Activated T-cell treated with anti-CD3 and anti-CD28 coated beads, Interleukin-2, amount 50 U/mL, for 72 hours (primary cell): ENCODE measurements at regions not wholly inside any gene's neighbourhood (a gene's known extent, or its start where the extent isn't known, plus 50 kb on each side); places are given as distances from the start of the nearest gene placed in this dataset.

Source experiments
- ATAC-seq, 2 donors: fragments of 150-1000 bp; cut with Tn5 transposase; replicated peaks in 1 of 2; 2 replicates each; pipeline ENCODE4 v1.10.0; 2021; ENCODE audit warnings: moderate library complexity in 2 of 2, mild to moderate bottlenecking in 1 of 2
- DNase-seq, 2 donors: peaks; one replicate each; pipeline ENCODE4 v3.0.0; 2021 to 2022; ENCODE audit warnings: mixed read lengths in 1 of 2
- H3K27ac Mint-ChIP-seq: one replicate; pipeline ENCODE4 v1.8.0; 2022; ENCODE audit warnings: mild to moderate bottlenecking, moderate library complexity, mixed read lengths
- H3K27me3 Mint-ChIP-seq: one replicate; pipeline ENCODE4 v1.8.0; 2022; ENCODE audit warnings: low read depth, mixed read lengths
- H3K36me3 Mint-ChIP-seq, 2 donors: one replicate each; pipeline ENCODE4 v1.8.0; 2022; ENCODE audit warnings: mixed read lengths in 2 of 2, mild to moderate bottlenecking in 1 of 2; ENCODE audit not compliant: insufficient read depth in 2 of 2
- H3K4me1 Mint-ChIP-seq: one replicate; pipeline ENCODE4 v1.8.0; 2022; ENCODE audit warnings: low read depth, mixed read lengths
- H3K4me3 Mint-ChIP-seq, 2 donors: one replicate each; pipeline ENCODE4 v1.8.0; 2022; ENCODE audit warnings: mild to moderate bottlenecking in 2 of 2, mixed read lengths in 2 of 2, moderate library complexity in 2 of 2
- H3K9me3 Mint-ChIP-seq, 2 donors: one replicate each; pipeline ENCODE4 v1.8.0; 2022; ENCODE audit warnings: mixed read lengths in 2 of 2

DNA sequence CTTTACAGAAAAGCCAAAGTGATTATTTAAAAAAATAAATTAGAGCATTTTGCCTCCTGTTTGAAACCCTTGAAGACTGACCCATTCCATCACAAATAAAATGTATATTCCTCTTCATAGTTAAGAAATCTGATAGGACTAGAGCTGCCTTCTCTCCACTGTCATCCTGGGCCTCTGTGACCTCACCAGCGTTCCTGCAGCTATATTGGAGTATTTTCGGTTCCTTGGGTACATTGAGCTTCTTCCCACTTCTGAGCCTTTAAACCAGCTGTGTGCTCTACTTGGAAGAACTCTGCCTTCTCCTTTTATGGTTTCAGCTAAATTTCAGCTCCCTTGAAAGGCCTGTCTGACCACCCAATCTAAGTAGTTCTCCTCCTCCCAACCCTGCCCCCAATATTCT, 99.1 kb upstream of the ABCA1 start:
- DNase-seq, result no peak
- no peak overlapping the region for H3K4me3 Mint-ChIP-seq
- no peaks in the 10 kb centered on the region for H3K36me3 Mint-ChIP-seq
- no peaks in the 10 kb centered on the region for H3K4me1 Mint-ChIP-seq
- no peaks in the 10 kb centered on the region for H3K27me3 Mint-ChIP-seq
- ATAC-seq, result no peak
- H3K27ac Mint-ChIP-seq, result no peak overlapping the region
- peaks cover 0 to 2% of the 10 kb centered on the region in 2 donors for H3K9me3 Mint-ChIP-seq

DNA sequence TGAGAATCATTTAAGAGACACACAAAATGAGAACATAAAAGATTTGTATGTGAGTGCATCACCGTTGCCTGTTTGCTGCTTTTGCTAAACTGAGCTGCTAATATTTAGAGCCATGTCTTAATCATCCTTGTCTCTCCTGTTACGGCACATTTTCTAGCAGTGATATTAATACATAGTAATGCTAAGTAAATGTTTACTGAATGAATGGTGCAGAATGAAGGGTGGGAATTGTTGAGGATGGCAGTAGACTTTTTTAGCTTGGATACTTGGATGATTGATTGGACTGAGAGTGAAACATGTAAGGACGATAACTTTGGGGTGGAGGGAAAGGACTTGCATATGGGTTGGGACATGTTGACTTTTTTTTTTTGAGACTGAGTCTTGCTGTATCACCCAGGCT, 102.3 kb upstream of the ABCA1 start:
- Mint-ChIP-seq H3K4me3 (no peak overlapping the region), H3K4me1 (no peaks in the 10 kb centered on the region), H3K9me3 (peaks cover 0 to 2% of the 10 kb centered on the region in 2 donors), H3K27ac (no peak overlapping the region), H3K36me3 (peaks cover 1 to 3% of the 10 kb centered on the region in 2 donors), H3K27me3 (no peaks in the 10 kb centered on the region)
- DNase-seq (no peak), ATAC-seq (no peak)

DNA sequence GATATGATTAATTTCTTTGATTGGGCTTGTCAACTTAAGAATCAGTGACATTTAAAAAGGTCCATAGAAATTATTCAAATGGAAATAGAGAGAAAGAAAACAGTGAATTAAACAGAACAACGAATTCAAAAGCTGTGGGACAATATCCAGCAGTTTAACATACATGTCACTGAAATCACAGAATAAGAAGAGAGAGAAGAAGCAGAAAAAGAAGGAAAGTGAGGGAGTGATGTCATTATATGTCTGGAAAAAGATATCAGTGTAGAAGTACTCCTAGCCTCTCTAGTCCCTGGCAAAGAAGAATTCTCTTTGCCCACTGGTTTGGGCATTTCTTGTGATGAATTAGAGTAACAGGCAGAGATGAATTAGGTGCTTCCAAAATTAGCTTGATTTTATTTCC, 109.2 kb upstream of the ABCA1 start:
- Mint-ChIP-seq H3K4me3 (no peak overlapping the region), H3K27ac (no peak overlapping the region), H3K36me3 (peaks cover 3 to 8% of the 10 kb centered on the region in 2 donors), H3K9me3 (peaks cover 0 to 2% of the 10 kb centered on the region in 2 donors), H3K27me3 (no peaks in the 10 kb centered on the region), H3K4me1 (no peaks in the 10 kb centered on the region)
- DNase-seq (no peak), ATAC-seq (no peak)

DNA sequence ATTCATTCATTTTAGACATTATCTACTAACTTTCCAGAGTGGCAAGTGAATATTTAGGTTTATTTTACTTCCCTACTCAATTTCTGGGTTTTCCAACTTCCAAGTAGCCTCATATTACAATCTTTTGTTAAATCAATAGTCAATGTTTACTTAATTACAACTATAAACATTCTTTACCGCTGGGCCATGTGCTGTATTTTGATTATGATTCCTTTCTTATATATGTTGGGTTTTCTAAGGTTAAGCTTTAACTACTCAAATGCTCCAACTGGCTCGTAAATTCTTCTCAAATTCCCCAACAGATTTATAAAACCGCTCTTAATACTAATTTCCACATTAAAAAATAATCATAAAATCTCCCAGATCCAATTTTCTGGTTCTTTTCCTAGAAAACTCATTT, 110.1 kb upstream of the ABCA1 start:
- no peak overlapping the region for H3K27ac Mint-ChIP-seq
- ATAC-seq, result no peak
- H3K4me3 Mint-ChIP-seq, result no peak overlapping the region
- H3K36me3 Mint-ChIP-seq, result peaks cover 3 to 8% of the 10 kb centered on the region in 2 donors
- no peak for DNase-seq
- no peaks in the 10 kb centered on the region for H3K4me1 Mint-ChIP-seq
- peaks cover 0 to 2% of the 10 kb centered on the region in 2 donors for H3K9me3 Mint-ChIP-seq
- H3K27me3 Mint-ChIP-seq, result no peaks in the 10 kb centered on the region

DNA sequence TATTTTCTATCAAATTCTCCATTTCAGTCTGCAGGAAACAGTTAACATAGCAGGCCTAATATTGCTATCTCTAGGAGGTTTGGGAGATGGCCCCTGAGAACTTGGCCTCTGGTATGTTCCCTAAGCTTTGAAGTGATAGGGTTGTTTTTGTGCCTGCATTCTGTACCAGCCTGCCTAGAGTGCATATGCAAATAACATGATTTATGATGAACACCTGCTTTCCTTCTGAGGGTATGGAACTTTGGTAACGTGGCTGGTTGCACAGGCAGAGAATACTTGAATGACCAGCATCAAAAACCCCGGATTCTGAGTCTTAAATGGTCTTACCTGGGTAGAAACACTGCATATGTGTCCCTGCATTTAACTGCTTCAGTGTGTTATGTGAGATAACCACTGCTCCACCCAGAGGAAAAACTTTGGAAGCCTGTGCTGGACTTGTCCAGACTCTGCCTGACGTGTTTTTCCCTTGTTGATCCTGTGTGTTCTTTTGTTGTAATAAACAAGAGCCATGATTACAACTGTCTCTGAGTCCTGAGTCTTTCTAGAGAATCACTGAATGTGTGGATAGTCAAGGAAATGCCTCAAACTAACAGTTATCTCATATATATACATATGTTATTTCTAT, 111.3 kb upstream of the ABCA1 start:
- no peak for DNase-seq
- no peak overlapping the region for H3K27ac Mint-ChIP-seq
- H3K4me3 Mint-ChIP-seq, result no peak overlapping the region
- peaks cover 2 to 5% of the 10 kb centered on the region in 2 donors for H3K36me3 Mint-ChIP-seq
- ATAC-seq, result no peak
- peaks cover 0 to 2% of the 10 kb centered on the region in 2 donors for H3K9me3 Mint-ChIP-seq
- H3K27me3 Mint-ChIP-seq, result peaks cover 1% of the 10 kb centered on the region
- H3K4me1 Mint-ChIP-seq, result no peaks in the 10 kb centered on the region

DNA sequence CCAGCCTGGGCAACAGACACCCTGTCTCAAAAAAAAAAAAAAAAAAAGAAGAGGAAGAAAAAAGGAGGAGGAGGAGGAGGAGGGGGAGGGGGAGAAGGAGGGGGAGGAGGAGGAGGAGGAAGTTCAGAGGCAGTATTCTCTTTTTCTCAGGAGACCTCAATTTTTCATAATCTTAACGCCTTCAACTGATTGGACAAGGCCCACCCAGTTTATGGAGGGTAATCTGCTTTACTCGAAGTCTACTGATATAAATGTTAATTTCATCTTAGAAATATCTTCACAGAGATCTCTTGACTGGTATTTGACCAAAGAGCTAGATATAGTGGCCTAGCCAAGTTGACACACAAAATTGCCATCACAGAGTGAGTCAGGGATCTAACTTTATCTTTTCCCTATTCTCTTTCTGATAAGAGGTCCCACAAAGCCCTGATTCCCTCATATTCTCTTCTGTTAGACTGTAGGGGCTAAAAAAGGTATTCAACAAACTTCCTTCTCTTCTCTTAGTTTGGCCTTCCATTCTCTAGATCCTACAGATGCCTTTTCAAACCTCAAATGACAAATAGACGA, 115.5 kb upstream of the ABCA1 start:
- no peak for ATAC-seq
- H3K27me3 Mint-ChIP-seq, result peaks cover 12% of the 10 kb centered on the region
- no peaks in the 10 kb centered on the region for H3K9me3 Mint-ChIP-seq
- H3K4me1 Mint-ChIP-seq, result no peaks in the 10 kb centered on the region
- no peak overlapping the region for H3K27ac Mint-ChIP-seq
- no peak overlapping the region for H3K4me3 Mint-ChIP-seq
- DNase-seq, result no peak
- H3K36me3 Mint-ChIP-seq, result no peaks in the 10 kb centered on the region

DNA sequence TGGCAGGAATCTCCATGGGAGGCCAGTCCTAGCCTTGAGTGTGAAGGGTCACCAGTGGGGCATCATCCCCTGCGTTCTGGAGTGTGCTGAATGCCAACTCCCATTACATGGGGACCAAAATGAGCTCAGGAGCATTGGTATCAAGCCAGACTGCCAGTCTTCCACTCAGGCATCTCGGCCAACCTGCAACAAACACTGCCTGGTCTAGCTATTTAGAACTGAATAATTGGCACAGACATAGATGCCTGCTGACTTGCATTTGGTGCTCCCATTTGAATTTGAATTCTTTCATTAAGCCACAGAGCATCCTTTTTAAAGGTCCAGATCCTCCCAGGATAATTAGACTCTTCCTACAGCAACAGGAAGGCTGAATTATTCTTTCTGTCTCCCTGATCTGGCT, 116.6 kb upstream of the ABCA1 start:
- H3K4me3 Mint-ChIP-seq, result no peak overlapping the region
- H3K27me3 Mint-ChIP-seq, result peaks cover 12% of the 10 kb centered on the region
- no peaks in the 10 kb centered on the region for H3K9me3 Mint-ChIP-seq
- no peaks in the 10 kb centered on the region for H3K4me1 Mint-ChIP-seq
- no peaks in the 10 kb centered on the region for H3K36me3 Mint-ChIP-seq
- H3K27ac Mint-ChIP-seq, result no peak overlapping the region
- DNase-seq (no peak), ATAC-seq (no peak)

DNA sequence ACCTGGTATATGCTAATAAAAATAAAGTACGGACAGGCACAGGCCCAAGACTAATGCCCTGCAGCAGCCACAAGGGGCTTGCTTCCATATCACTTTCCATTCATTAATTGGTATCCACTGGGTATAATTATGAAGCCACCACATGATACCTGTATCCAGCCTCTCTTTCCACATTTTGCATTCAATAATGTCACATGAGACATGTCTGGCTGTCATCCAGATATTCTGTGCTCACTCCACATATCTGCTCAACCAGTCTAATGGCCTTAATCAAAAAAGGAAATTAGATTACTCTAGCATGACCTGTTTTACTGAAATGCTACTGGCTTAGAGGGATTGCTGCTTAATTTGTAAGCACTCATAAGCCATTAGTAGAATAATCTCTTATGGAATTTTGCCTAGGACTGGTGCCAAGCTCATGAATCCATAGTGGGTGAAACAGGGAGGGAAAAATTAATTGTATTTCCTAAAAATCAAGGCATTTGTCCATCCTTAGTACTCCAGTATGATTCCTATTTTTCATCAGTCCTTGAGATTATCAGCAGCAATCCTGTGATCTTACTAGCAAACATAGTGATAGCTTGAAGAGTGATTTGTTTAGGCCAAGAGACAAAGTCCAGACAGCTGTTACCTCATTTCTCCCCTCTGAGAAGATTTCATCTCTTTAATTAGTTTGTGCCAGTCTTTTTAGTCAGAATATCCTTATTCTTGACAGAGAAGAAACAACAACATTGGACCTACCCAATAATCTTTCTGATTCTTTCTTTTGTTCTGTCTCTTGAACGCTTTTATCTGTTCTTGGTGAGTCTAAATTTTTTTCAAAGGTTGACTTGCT, 119.2 kb upstream of the ABCA1 start:
- Mint-ChIP-seq H3K27ac (no peak overlapping the region), H3K9me3 (no peaks in the 10 kb centered on the region), H3K36me3 (no peaks in the 10 kb centered on the region), H3K4me3 (no peak overlapping the region), H3K27me3 (peaks cover 12% of the 10 kb centered on the region), H3K4me1 (peaks cover 15% of the 10 kb centered on the region)
- DNase-seq (no peak), ATAC-seq (no peak)

DNA sequence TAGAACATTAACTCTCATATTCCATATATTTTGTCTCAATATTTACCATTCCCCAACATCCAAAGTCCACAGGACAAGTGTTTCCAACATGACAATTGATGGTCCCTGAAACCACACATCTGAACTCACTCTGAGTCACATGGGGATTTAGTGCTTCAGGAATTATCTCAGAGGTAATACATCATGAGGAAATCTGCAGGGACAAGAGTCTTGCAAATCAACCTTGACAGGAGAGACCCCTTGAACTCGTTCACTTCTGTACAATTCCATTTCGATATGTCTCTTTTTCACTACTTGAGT, 119.7 kb upstream of the ABCA1 start:
- Mint-ChIP-seq H3K36me3 (no peaks in the 10 kb centered on the region), H3K9me3 (no peaks in the 10 kb centered on the region), H3K27me3 (peaks cover 12% of the 10 kb centered on the region), H3K4me3 (no peak overlapping the region), H3K4me1 (peaks cover 21% of the 10 kb centered on the region), H3K27ac (no peak overlapping the region)
- ATAC-seq (no peak), DNase-seq (no peak)

DNA sequence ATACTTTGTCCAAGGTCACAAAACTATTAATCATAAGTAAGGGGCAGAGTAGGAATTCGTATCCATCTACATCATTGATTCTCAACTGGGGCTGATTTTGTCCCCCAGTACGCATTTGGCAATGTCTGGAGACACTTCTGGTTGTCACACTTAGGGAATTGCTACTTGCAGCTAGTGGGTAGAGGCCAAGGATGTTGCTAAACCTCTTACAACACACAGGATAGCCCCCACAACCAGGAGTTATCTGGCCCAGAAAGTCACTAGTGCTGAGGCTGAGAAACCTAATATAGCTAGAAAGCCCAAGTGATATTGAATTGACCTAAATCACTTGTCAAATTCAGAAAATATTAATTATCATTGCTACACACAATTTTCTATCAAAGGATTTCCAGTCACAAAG, 120.4 kb upstream of the ABCA1 start:
- ATAC-seq, result no peak
- Mint-ChIP-seq H3K27ac (no peak overlapping the region), H3K9me3 (no peaks in the 10 kb centered on the region), H3K36me3 (no peaks in the 10 kb centered on the region), H3K4me3 (no peak overlapping the region), H3K4me1 (peaks cover 27% of the 10 kb centered on the region), H3K27me3 (peaks cover 12% of the 10 kb centered on the region)
- no peak for DNase-seq

DNA sequence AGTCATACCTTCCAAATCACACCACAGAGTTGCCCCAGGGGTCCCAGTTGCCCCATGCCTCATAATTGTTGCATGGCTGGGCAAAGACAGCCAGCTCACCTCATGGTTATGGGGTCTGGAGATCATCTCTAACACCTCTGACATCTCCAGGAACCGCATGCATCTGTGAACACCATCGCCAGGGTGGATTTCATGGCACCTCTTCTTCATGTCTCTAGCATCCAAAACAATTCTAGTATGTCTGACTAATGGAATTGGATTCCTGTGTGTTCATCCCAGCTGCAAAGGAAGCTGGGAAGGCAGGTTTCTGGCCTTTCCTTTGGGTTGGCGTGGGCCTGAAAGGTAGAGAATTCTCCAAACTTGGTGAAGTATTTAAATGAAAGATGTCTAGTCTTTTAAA, 122.3 kb upstream of the ABCA1 start:
- peaks cover 6% of the 10 kb centered on the region for H3K27me3 Mint-ChIP-seq
- ATAC-seq (no peak), DNase-seq (no peak)
- no peak overlapping the region for H3K4me3 Mint-ChIP-seq
- no peaks in the 10 kb centered on the region for H3K9me3 Mint-ChIP-seq
- no peaks in the 10 kb centered on the region for H3K36me3 Mint-ChIP-seq
- peaks cover 45% of the 10 kb centered on the region for H3K4me1 Mint-ChIP-seq
- H3K27ac Mint-ChIP-seq, result no peak overlapping the region

DNA sequence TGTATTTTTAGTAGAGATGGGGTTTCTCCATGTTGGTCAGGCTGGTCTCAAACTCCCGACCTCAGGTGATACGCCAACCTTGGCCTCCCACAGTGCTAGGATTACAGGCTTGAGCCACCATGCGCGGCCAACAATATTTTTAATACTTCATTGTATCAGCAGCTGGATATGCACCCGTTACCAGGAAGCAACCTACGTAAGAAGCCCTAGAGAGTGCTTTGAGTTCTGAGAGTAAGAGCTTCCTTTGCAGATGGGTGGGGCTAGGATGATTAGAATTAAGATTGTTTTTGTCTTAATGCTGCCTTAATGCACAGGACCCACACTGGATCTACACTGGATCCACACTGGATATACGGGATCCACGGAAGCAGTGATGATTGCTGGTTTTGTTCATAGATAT, 123.9 kb upstream of the ABCA1 start:
- Mint-ChIP-seq H3K9me3 (no peaks in the 10 kb centered on the region), H3K27ac (peak overlapping the region; percentile 75), H3K27me3 (peaks cover 6% of the 10 kb centered on the region), H3K4me1 (peaks cover 45% of the 10 kb centered on the region), H3K4me3 (peak overlapping the region; percentile 50 to 92), H3K36me3 (no peaks in the 10 kb centered on the region)
- ATAC-seq (no peak), DNase-seq (no peak)

DNA sequence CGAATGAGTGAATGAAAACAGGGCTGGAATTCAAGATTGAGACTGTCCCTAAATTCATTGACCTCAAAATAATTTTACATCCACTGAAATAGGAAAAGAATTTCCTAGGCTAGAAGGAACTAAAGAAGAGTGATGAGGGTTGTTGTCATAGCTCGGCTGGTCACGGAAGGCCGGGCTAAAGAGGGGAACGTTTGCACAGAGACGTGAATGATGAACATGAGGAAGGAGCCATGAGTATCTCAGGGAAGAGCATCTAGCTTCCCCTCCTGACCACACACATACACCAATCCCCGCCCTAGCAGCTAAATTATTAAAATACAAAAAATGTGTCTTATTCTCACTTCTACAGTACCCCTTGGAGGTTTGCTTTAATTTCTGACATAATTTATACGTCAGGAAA, 124.4 kb upstream of the ABCA1 start:
- H3K27ac Mint-ChIP-seq, result peak overlapping the region; percentile 95
- no peak for DNase-seq
- peaks cover 45% of the 10 kb centered on the region for H3K4me1 Mint-ChIP-seq
- H3K36me3 Mint-ChIP-seq, result no peaks in the 10 kb centered on the region
- no peaks in the 10 kb centered on the region for H3K9me3 Mint-ChIP-seq
- H3K27me3 Mint-ChIP-seq, result peaks cover 6% of the 10 kb centered on the region
- no peak for ATAC-seq
- peak overlapping the region; percentile 50 to 92 for H3K4me3 Mint-ChIP-seq
